Naive thymus-derived CD4-positive, alpha-beta T cell (primary cell): ENCODE measurements at regions not wholly inside any gene's neighbourhood (a gene's known extent, or its start where the extent isn't known, plus 50 kb on each side); places are given as distances from the start of the nearest gene placed in this dataset.

ENCODE experiments used
- ATAC-seq: fragments of 150-1000 bp; cut with Tn5 transposase; 2 replicates; pipeline ENCODE4 v1.10.0; 2021; ENCODE audit warnings: mild to moderate bottlenecking, moderate library complexity
- CTCF ChIA-PET: fragments of 350-600 bp; sonication (Branson Sonifier 250); formaldehyde crosslinking; loops from one replicate; lab custom pipeline; 2021; ENCODE audit warnings: antibody characterized with exemption; lab: Charles Lee
- POLR2A ChIA-PET: fragments of 350-600 bp; sonication (Branson Sonifier 250); formaldehyde crosslinking; loops from one replicate; lab custom pipeline; 2021; ENCODE audit warnings: antibody characterized with exemption, inconsistent platforms; lab: Charles Lee
- DNase-seq, 9 donors: peaks; one replicate each; pipeline versions ENCODE4 v3.0.0 to v3.0.0-alpha.2; 2020 to 2022; ENCODE audit warnings: mixed read lengths in 1 of 9
- H3K27ac ChIP-seq: one replicate; pipeline ENCODE4 v1.7.0; 2013; ENCODE audit warnings: mild to moderate bottlenecking, low read depth, low read length, moderate library complexity
- H3K27me3 ChIP-seq, 2 donors: one replicate each; pipeline ENCODE4 v1.7.0; 2013; ENCODE audit warnings: low read length in 2 of 2, mild to moderate bottlenecking in 2 of 2, moderate library complexity in 2 of 2; ENCODE audit not compliant: control insufficient read depth in 2 of 2, insufficient read depth in 2 of 2
- H3K36me3 ChIP-seq, 3 experiments: 1 replicate in 2 of 3; 2 replicates in 1 of 3; pipeline ENCODE4 v1.7.0; 2013; ENCODE audit warnings: low read length in 3 of 3, mild to moderate bottlenecking in 3 of 3, moderate library complexity in 1 of 3; ENCODE audit not compliant: insufficient read depth in 3 of 3, control insufficient read depth in 2 of 3
- H3K4me1 ChIP-seq, 2 donors: one replicate each; pipeline ENCODE4 v1.7.0; 2013; ENCODE audit warnings: low read length in 2 of 2, mild to moderate bottlenecking in 2 of 2, moderate library complexity in 1 of 2; ENCODE audit not compliant: control insufficient read depth in 2 of 2, insufficient read depth in 2 of 2
- H3K4me3 ChIP-seq: 2 replicates; pipeline ENCODE4 v1.7.0; 2013; ENCODE audit warnings: mild to moderate bottlenecking, low read length
- H3K9me3 ChIP-seq, 3 experiments: 1 replicate in 2 of 3; 2 replicates in 1 of 3; pipeline ENCODE4 v1.7.0; 2013; ENCODE audit warnings: low read length in 3 of 3; ENCODE audit not compliant: control insufficient read depth in 2 of 3
- H3K27ac Mint-ChIP-seq, 9 donors: one replicate each; pipeline ENCODE4 v1.8.0; 2020 to 2022; ENCODE audit warnings: mixed read lengths in 9 of 9, mild to moderate bottlenecking in 8 of 9, moderate library complexity in 5 of 9, inconsistent platforms in 2 of 9
- H3K27me3 Mint-ChIP-seq, 5 donors: one replicate each; pipeline ENCODE4 v1.8.0; 2021 to 2022; ENCODE audit warnings: mixed read lengths in 5 of 5, mild to moderate bottlenecking in 1 of 5
- H3K36me3 Mint-ChIP-seq, 5 donors: one replicate each; pipeline ENCODE4 v1.8.0; 2020 to 2022; ENCODE audit warnings: mixed read lengths in 5 of 5, mild to moderate bottlenecking in 3 of 5, inconsistent platforms in 1 of 5
- H3K4me1 Mint-ChIP-seq, 7 donors: one replicate each; pipeline ENCODE4 v1.8.0; 2020 to 2022; ENCODE audit warnings: mixed read lengths in 7 of 7, mild to moderate bottlenecking in 3 of 7, inconsistent platforms in 1 of 7
- H3K4me3 Mint-ChIP-seq, 10 donors: one replicate each; pipeline ENCODE4 v1.8.0; 2020 to 2022; ENCODE audit warnings: mild to moderate bottlenecking in 10 of 10, mixed read lengths in 10 of 10, moderate library complexity in 6 of 10, inconsistent platforms in 2 of 10
- H3K9me3 Mint-ChIP-seq, 11 donors: one replicate each; pipeline ENCODE4 v1.8.0; 2020 to 2022; ENCODE audit warnings: mixed read lengths in 11 of 11, mild to moderate bottlenecking in 4 of 11, inconsistent platforms in 1 of 11, moderate library complexity in 1 of 11
- intact Hi-C, 2 donors: fragments of 100-400 bp; cut with micrococcal nuclease; formaldehyde crosslinking; loops; one replicate each; pipeline ENCODE4 v1.15.1; 2023

DNA sequence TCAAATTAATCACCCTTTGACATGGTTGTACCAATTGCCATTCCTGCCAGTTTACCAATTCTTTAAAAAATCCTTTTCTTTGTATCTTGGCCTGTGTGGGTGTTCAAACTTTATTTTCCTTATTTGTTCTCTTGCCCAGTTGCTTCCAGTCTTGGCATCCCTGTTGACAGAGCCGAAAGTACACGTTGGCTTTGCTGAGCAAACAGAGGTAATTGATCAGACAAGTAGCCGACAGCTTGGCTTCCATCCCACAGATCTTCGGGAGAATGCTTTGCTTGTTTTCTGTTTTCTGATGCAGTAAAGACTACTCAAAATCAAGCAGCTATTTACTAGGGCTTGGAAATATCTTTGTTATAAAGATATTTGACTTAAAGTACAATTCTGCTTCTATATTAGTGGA is 506.8 kb upstream of the SALL1 start:
- no peak overlapping the region for H3K4me3 ChIP-seq
- H3K27me3 ChIP-seq, result no peaks in the 10 kb centered on the region
- ChIA-PET POLR2A (no interaction called here), CTCF (no interaction called here)
- Mint-ChIP-seq H3K4me1 (no peaks in the 10 kb centered on the region), H3K27me3 (no peaks in the 10 kb centered on the region), H3K36me3 (no peaks in the 10 kb centered on the region), H3K4me3 (no peak overlapping the region), H3K27ac (no peak overlapping the region), H3K9me3 (peaks cover 0 to 27% (median 6%) of the 10 kb centered on the region in 11 donors)
- ATAC-seq, result no peak
- no peaks in the 10 kb centered on the region for H3K36me3 ChIP-seq
- no peak for DNase-seq
- intact Hi-C loops, result no loop called here
- no peaks in the 10 kb centered on the region for H3K9me3 ChIP-seq
- H3K4me1 ChIP-seq, result no peaks in the 10 kb centered on the region
- no peak overlapping the region for H3K27ac ChIP-seq

DNA sequence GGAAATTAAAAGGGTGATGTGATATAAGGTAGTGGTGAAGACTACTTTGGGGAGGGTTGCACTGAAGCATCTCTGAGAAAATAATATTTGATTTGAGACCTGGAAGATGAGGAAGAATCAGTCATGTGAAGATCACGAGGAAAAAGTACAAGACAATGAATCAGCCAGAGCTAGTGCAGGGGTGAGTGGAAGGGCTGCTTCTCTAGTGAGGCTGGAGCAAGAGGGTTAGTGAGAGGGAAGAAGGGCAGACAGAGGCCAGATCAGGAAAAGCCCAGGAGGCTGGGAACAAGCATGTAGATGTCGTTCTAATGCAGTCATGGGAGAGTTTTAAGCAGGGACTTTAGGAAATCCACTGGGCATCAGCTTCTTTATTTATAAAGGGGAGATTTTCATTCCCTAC is 504.2 kb upstream of the SALL1 start:
- H3K27ac Mint-ChIP-seq, result no peak overlapping the region
- Histone ChIP-seq H3K4me3 (no peak overlapping the region), H3K27me3 (no peaks in the 10 kb centered on the region), H3K4me1 (no peaks in the 10 kb centered on the region), H3K27ac (no peak overlapping the region), H3K9me3 (no peaks in the 10 kb centered on the region), H3K36me3 (no peaks in the 10 kb centered on the region)
- ATAC-seq (no peak), DNase-seq (no peak)
- no peaks in the 10 kb centered on the region for H3K36me3 Mint-ChIP-seq
- no peaks in the 10 kb centered on the region for H3K27me3 Mint-ChIP-seq
- H3K4me3 Mint-ChIP-seq, result no peak overlapping the region
- peaks cover 0 to 24% (median 6%) of the 10 kb centered on the region in 11 donors for H3K9me3 Mint-ChIP-seq
- intact Hi-C loops, result no loop called here
- ChIA-PET POLR2A (no interaction called here), CTCF (no interaction called here)
- no peaks in the 10 kb centered on the region for H3K4me1 Mint-ChIP-seq

DNA sequence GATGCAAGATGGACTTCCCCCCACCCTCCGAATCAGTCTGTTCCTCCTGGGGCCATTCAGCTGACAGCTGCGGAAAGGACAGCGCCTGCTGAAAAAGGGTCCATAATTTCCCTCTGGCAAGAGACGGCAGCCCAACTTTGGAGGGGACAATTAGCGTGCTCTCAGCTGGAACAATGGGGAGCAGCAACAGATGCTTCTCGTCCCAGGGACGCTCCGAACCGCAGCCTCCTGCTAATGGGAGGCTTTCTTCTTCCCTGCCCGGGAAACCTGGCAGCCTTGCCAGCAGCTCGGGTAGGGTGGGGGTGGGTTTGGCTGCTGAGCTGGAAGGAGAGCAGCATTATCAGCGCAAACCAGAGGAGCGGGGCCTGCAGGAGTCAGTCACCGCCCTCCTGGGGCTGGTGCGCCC is 500.0 kb upstream of the SALL1 start:
- no peak overlapping the region for H3K27ac ChIP-seq
- H3K4me1 ChIP-seq, result no peaks in the 10 kb centered on the region
- CTCF ChIA-PET, result no interaction called here
- Mint-ChIP-seq H3K27ac (no peak overlapping the region), H3K4me3 (no peak overlapping the region), H3K27me3 (peaks cover 0 to 6% (median 0%) of the 10 kb centered on the region in 5 donors), H3K4me1 (no peaks in the 10 kb centered on the region), H3K36me3 (no peaks in the 10 kb centered on the region), H3K9me3 (peaks cover 0 to 23% (median 6%) of the 10 kb centered on the region in 11 donors)
- no peaks in the 10 kb centered on the region for H3K9me3 ChIP-seq
- intact Hi-C loops, result no loop called here
- POLR2A ChIA-PET, result no interaction called here
- no peaks in the 10 kb centered on the region for H3K36me3 ChIP-seq
- DNase-seq (no peak), ATAC-seq (no peak)
- no peaks in the 10 kb centered on the region for H3K27me3 ChIP-seq
- no peak overlapping the region for H3K4me3 ChIP-seq

DNA sequence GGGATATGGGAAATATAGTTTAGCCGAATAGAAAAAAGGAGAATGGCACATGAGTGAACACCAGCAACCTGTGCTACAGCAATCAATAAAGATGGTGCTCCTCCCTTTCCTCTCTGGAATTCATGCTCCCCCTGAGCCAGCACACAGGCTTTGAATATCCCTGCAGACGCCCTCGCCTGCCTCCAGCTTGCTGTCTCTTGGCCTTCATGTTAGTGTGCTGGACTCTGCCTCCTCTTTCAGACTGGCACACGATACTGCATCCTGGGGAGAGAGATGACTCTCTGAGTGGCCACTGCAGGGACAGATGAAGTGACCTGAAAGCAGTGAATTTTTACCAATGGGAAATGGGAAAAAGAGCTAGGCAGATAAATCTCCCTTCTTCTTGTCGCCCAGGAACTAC is 498.6 kb upstream of the SALL1 start:
- peaks cover 0 to 6% (median 0%) of the 10 kb centered on the region in 5 donors for H3K27me3 Mint-ChIP-seq
- Histone ChIP-seq H3K9me3 (no peaks in the 10 kb centered on the region), H3K27me3 (no peaks in the 10 kb centered on the region), H3K4me1 (no peaks in the 10 kb centered on the region), H3K4me3 (no peak overlapping the region), H3K36me3 (no peaks in the 10 kb centered on the region), H3K27ac (no peak overlapping the region)
- H3K4me3 Mint-ChIP-seq, result no peak overlapping the region
- intact Hi-C loops, result no loop called here
- ChIA-PET POLR2A (no interaction called here), CTCF (no interaction called here)
- H3K4me1 Mint-ChIP-seq, result no peaks in the 10 kb centered on the region
- no peak for ATAC-seq
- DNase-seq, result no peak
- H3K27ac Mint-ChIP-seq, result no peak overlapping the region
- peaks cover 0 to 19% (median 3%) of the 10 kb centered on the region in 11 donors for H3K9me3 Mint-ChIP-seq
- no peaks in the 10 kb centered on the region for H3K36me3 Mint-ChIP-seq

DNA sequence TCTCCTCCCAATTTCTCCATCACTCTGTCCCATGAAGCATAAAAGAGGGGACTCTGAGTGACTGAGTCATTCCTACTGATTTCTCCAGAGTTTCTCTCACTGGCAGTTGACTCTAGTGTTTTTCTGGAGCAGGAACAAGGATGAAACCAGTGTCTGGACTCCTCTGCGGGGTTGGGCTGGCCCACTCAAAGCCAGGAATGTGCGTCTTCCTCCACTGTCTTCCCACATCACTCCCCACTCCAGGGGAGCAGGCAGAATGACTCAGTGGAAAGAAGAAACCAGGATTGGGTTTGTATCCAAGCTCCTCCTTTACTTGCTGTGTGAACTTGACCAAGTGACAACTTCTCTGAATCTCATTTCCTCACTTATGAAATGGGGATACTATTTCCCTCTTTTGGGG is 497.5 kb upstream of the SALL1 start:
- no peak for ATAC-seq
- H3K4me3 Mint-ChIP-seq, result no peak overlapping the region
- H3K36me3 Mint-ChIP-seq, result no peaks in the 10 kb centered on the region
- CTCF ChIA-PET, result no interaction called here
- peaks cover 0 to 6% (median 0%) of the 10 kb centered on the region in 5 donors for H3K27me3 Mint-ChIP-seq
- POLR2A ChIA-PET, result no interaction called here
- intact Hi-C loops, result no loop called here
- DNase-seq, result no peak
- peaks cover 0 to 12% (median 2%) of the 10 kb centered on the region in 11 donors for H3K9me3 Mint-ChIP-seq
- Histone ChIP-seq H3K4me3 (no peak overlapping the region), H3K36me3 (no peaks in the 10 kb centered on the region), H3K27ac (no peak overlapping the region), H3K4me1 (no peaks in the 10 kb centered on the region), H3K9me3 (no peaks in the 10 kb centered on the region), H3K27me3 (no peaks in the 10 kb centered on the region)
- H3K27ac Mint-ChIP-seq, result no peak overlapping the region
- no peaks in the 10 kb centered on the region for H3K4me1 Mint-ChIP-seq

DNA sequence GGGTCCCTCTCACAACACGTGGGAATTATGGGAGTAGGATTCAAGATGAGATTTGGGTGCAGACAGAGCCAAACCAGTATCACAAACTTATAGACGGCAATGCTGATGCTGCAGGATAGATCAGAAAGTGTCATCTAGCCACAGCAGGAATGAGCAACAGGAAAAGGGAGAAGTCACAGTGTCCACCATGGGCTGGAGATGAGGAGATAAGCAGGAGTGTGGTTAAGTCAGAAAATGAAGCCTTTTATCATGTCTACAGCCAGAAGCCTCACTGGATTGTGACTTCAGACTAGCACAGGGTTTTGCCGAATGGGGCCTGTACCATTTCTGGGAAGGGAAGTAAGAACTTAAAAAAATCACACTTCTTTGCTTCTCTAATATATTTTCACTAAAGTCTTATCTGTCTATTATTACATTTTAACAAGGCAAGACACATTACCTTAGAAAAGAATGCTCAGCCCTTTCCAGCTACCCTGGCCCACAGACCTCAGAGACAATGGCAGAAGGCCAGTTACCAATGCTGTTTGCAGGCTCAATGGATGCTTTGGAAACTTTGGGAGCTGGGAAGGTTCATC is 490.2 kb upstream of the SALL1 start:
- Histone ChIP-seq H3K27me3 (no peaks in the 10 kb centered on the region), H3K9me3 (no peaks in the 10 kb centered on the region), H3K4me3 (no peak overlapping the region), H3K4me1 (no peaks in the 10 kb centered on the region), H3K27ac (no peak overlapping the region), H3K36me3 (no peaks in the 10 kb centered on the region)
- CTCF ChIA-PET, result no interaction called here
- no peak overlapping the region for H3K4me3 Mint-ChIP-seq
- peaks cover 0 to 11% (median 5%) of the 10 kb centered on the region in 5 donors for H3K27me3 Mint-ChIP-seq
- H3K4me1 Mint-ChIP-seq, result no peaks in the 10 kb centered on the region
- H3K36me3 Mint-ChIP-seq, result peaks cover 0 to 5% (median 0%) of the 10 kb centered on the region in 5 donors
- POLR2A ChIA-PET, result no interaction called here
- no peak for DNase-seq
- peaks cover 2 to 38% (median 13%) of the 10 kb centered on the region in 11 donors for H3K9me3 Mint-ChIP-seq
- ATAC-seq, result no peak
- no peak overlapping the region for H3K27ac Mint-ChIP-seq
- intact Hi-C loops, result no loop called here

DNA sequence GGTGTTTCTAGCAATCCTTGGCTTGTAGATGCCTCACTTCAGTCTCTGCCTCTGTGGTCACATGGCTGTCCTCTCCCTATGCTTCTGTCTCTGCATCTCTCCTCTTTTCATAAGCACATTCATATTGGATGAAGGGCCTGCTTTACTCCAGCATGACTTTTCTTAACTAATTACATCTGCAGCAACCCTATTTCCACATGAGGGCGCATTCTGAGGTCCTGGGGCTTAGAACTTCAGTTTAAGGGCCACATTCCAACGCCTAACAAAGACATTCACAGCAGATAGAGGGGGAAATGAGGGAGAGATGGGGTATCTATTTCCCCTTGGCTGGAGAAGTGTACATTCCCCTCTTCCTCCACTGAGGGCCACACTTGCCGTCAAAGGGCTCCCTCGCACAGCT is 489.1 kb upstream of the SALL1 start:
- Mint-ChIP-seq H3K27me3 (peaks cover 0 to 16% (median 5%) of the 10 kb centered on the region in 5 donors), H3K9me3 (peaks cover 2 to 47% (median 15%) of the 10 kb centered on the region in 11 donors), H3K36me3 (peaks cover 0 to 5% (median 0%) of the 10 kb centered on the region in 5 donors), H3K4me1 (no peaks in the 10 kb centered on the region), H3K27ac (no peak overlapping the region), H3K4me3 (no peak overlapping the region)
- Histone ChIP-seq H3K4me1 (no peaks in the 10 kb centered on the region), H3K36me3 (no peaks in the 10 kb centered on the region), H3K4me3 (no peak overlapping the region), H3K9me3 (no peaks in the 10 kb centered on the region), H3K27me3 (no peaks in the 10 kb centered on the region), H3K27ac (no peak overlapping the region)
- ChIA-PET CTCF (no interaction called here), POLR2A (no interaction called here)
- DNase-seq (no peak), ATAC-seq (no peak)
- intact Hi-C loops, result no loop called here
